ENCODE measurements at regions not wholly inside any gene's neighbourhood (a gene's known extent, or its start where the extent isn't known, plus 50 kb on each side); places are given as distances from the start of the nearest gene placed in this dataset.
A peak's percentile ranks its signal among the peaks of the same experiment; 100 is the strongest.
"Not testable (repeated sequence)": the region's sequence is repeated elsewhere in the genome, so short reads cannot be mapped to it uniquely, and the experiment has no call there.

- no peak for DNase-seq (ENCODE audit: low spot score)
These were observed 317.6 kb downstream of the LNPK start for GRCh38 chr2:175684466-175684865.

- no peak for DNase-seq (ENCODE audit: low spot score)
These were observed 322.3 kb downstream of the LNPK start for GRCh38 chr2:175679728-175680127.

DNA sequence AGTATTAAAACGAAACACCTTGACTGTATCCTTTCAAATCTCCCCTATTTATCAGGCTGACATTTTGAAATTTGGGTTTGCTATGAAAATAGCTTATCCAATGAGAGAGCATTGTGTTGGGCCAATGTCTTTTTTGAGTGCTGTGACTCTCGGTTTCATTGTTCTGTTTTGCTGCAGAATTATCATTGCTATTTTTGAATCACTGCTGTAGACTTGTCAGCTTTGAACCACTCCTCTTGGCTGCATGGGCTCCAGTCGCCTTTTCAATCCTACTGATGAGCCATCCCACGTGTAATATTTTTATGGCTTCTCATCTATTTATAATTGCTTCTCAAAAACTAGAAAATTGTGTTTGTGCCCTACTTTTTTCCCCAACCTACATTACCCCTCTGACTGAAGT is 322.8 kb downstream of the LNPK start:
- peak; percentile 21 for DNase-seq (ENCODE audit: low spot score)

GRCh38 chr2:175677880-175678279 is 324.2 kb downstream of the LNPK start:
- no peak for DNase-seq (ENCODE audit: low spot score)

DNA sequence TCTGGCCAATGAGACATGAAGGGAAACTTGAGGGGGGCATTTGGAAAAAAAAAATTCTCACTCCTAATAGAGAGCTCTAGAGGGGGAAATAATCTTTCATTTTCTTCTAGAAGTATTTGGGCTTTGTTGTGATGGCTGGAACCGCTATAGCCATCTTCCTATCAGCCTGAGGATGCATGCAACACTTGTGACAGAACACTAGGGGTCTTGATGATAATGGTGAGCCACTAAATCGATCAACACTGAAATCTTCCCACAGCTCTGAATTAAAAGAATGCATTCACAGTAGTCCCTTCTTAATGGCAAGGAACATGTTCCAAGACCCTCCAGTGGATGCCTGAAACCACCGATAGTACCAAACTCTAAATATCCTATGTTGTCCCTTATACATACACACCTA is 325.3 kb downstream of the LNPK start:
- no peak for DNase-seq (ENCODE audit: low spot score)

DNA sequence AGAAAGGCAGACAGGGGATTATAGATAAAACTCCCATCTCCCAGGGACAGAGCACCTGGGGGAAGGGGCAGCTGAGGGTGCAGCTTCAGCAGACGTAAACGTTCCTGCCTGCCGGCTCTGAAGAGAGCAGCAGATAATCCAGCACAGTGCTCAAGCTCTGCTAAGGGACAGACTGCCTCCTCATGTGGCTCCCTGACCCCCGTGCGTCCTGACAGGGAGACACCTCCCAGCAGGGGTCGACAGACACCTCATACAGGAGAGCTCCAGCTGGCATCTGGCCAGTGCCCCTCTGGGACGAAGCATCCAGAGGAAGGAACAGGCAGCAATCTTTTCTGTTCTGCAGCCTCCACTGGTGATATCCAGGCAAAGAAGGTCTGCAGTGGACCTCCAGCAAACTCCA is 333.3 kb downstream of the LNPK start:
- DNase-seq (ENCODE audit: low spot score), result not testable (repeated sequence)

DNA sequence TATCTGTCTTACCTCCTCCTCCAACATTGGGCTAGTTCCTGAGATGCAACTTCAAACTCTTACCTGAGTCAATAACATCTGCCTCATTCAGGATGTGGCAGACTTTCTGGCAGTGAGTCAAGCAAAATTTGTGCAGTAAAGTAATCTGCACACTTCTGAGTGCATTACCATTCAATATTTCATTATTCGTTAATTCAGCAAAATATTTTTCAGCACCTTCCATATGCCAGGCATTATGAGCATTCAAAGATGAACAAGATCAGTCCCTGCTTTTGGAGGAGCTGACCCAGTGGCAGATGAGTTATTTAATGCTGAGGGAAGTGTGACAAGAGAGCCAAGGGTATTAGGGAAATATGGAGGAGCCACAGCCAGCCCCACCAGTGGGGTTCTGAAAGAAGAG is 339.7 kb downstream of the LNPK start:
- no peak for DNase-seq (ENCODE audit: low spot score)

GRCh38 chr2:175648577-175649063 is 353.4 kb downstream of the LNPK start:
- no peak for DNase-seq (ENCODE audit: low spot score)

DNA sequence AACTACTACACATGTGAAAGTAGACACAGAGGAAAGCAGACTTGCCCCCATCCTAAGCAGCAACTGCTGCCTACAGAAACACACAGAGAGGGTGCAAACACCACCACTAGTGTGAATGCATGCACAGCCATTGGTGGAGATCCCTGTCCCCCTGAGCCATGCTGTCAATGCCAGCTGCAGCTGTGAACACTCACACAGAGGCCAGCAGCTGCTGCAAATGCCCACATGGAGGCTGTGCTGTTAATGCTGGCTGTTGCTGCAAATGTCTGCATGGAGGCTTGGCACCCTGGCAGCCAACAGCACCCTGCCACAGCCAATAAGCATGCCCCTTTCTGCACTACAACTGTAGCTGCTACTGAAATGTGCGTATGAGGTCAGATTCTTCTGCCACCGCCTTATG is 355.0 kb downstream of the LNPK start:
- DNase-seq (ENCODE audit: low spot score), result no peak

GRCh38 chr2:175640655-175641054 is 361.4 kb downstream of the LNPK start:
- no peak for DNase-seq (ENCODE audit: low spot score)

- DNase-seq (ENCODE audit: low spot score), result no peak
These were observed 368.8 kb downstream of the LNPK start for GRCh38 chr2:175633227-175633626.

DNA sequence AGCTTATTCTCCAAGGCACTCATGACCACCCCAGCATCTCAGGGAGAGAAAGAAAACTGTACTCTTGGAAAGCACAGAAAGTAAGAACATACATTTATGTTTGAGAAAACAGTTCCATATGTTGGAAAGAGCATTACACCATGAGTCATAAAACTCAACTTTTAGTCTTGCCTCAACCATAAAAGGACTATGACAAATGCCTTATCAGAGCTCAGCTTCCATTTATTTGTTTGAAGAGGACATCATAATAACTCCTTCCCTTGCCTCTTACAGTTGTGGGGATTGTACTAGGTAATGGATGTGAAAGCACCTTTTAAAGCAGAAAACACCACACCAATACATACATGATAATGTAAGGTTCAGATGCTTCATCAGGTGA is 370.8 kb downstream of the LNPK start:
- DNase-seq (ENCODE audit: low spot score), result no peak

- DNase-seq (ENCODE audit: low spot score), result no peak
These were observed 371.5 kb downstream of the LNPK start for GRCh38 chr2:175630280-175631244.

GRCh38 chr2:175628243-175628642 is 373.8 kb downstream of the LNPK start:
- no peak for DNase-seq (ENCODE audit: low spot score)

DNA sequence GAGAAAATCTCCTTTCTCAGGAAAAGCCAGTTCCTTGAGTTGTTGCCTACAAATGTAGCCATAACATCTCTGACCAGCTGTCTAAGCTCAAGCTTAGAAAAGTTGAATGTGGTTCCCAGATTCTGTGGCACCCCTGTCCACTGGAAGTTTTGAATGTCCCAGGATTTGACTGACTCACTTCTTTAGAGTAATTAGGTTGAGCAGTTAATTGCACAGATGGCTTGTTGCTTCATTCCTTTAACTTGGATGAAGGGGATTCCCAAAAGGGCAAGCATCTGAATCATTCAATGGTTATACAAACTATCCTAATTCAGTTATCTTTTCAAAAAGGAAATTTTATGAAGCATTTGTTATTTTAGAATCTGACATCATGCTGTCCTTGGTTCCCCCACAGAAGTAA is 374.7 kb downstream of the LNPK start:
- no peak for DNase-seq (ENCODE audit: low spot score)

GRCh38 chr2:175626796-175627195 is 375.3 kb downstream of the LNPK start:
- no peak for DNase-seq (ENCODE audit: low spot score)

GRCh38 chr2:175624785-175625184 is 377.3 kb downstream of the LNPK start:
- no peak for DNase-seq (ENCODE audit: low spot score)

DNA sequence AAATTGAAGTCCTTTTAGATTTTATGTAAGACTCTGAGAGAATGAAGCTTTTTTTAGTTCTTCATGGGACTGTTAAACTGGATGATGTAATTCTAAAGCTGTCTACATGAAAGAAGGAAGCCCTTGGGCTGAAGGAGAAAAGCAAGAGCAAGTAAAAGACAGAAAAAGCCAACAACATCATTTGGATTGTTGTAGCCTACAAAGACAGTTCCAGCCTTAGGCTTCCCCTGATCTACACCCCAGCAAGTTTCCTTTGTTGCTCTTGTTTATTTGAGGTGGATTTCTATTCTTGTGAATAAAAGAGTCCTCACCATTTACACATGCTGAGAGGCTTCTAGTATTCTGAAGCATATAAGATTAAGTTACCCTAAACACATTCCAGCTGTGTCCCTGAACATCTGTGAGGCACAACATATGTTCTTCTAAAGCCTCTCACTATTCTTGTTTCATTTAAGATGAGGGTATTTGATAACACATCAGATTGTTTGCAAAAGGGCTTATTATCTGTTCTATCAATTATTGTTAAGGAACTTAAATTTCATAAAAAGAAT is 377.8 kb downstream of the LNPK start:
- DNase-seq (ENCODE audit: low spot score), result no peak

GRCh38 chr2:175621821-175622220 is 380.2 kb downstream of the LNPK start:
- no peak for DNase-seq (ENCODE audit: low spot score)

DNA sequence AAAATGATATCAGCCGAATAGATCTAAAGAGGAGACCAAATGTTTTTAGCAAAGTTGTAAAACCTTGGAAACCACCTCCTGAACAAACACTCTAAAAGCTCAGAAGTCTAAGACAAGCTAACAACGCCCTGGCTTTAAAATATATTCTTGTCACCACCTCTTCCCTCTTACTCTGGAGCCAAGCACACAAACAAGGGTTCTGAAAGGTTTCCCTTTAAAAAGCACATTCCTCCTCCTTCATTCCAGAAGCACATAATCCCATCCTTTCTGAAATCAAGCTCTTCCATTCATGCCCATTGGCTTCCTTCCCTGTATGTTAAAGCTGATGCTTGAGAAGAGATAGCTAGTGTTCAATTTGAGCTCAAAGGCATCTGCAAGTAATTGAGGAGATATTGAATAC is 382.0 kb downstream of the LNPK start:
- no peak for DNase-seq (ENCODE audit: low spot score)

DNA sequence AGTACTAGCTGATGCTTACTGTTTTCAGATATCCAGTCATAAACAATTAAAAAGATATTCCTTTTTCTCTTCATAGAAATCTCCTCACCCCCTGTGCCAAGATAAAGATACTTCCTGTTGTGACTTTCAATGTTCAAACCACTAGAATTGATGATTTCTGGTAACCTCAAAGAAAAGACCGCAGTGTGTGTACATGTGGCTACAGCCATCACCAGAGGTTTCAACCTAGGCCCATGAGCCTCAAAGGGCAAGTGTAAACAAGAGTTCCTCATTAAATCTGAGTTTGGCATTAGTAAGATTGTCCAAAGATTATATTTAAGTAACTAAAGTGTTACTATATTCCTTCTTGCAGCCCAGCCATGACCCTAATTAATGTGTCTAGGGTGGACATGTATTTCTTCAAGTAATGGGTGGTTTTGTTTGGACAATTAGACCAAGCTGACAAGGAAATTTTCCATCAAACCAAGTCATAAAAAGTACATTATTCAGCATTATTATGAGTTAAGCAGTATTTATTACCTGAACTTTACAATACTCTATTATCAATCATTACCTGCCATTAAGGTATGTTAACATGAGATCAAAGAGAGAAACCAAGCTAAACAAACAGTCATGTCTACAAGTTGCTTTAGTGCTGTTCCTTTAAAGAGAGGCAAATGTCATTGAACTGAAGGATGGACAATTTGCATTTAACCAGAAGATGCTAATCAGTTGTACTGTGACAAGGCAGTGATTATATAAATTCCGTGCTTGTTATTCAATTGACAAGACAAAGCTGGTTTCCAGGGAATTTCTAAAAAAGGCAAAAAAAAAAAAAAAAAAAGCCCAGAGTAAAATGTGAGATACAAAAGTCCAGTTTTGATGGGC is 382.7 kb downstream of the LNPK start:
- no peak for DNase-seq (ENCODE audit: low spot score)

GRCh38 chr2:175612280-175612679 is 389.8 kb downstream of the LNPK start:
- DNase-seq (ENCODE audit: low spot score), result no peak

Measured in putamen (tissue), 1 donor.